ENCODE measurements at regions not wholly inside any gene's neighbourhood (a gene's known extent, or its start where the extent isn't known, plus 50 kb on each side); places are given as distances from the start of the nearest gene placed in this dataset.

DNA sequence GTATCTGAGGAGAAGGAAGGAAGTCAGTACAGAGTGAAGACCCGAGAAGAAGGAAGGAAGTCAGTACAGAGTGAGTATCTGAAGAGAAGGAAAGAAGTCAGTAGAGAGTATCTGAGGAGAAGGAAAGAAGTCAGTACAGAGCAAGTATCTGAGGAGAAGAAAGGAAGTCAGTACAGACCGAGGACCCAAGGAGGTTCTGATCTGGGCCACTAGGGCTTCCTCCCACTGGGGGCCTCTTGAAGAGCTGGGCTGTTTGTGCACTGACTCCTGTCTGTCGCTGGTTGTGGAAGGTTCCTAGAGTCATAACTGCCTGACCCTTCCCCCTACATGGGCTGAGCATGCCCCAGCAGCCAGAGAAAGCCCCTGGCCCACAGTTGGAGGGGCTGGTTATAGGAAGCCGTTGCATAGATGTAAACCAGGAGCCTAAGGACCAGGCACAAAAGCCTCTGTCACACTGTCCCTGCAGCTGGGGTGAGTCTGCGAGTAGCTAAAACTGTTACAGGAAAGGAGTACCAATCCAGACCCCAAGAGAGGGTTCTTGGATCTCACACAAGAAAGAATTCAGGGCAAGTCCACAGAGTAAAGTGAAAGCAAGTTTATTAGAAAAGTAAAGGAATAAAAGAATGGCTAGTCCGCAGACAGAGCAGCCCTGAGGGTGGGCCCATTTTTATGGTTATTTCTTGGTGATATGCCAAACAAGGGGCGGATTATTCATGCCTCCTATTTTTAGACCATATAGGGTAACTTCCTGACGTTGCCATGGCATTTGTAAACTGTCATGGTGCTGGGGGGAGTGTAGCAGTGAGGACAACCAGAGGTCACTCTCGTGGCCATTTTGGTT is 395.9 kb downstream of the PREX1 start:
- in situ Hi-C loops (cut with HindIII; ENCODE audit: low pct_ligation_motif_present, low sequenced_read_pairs): no loop called here
- TF ChIP-seq, protein P1, sequence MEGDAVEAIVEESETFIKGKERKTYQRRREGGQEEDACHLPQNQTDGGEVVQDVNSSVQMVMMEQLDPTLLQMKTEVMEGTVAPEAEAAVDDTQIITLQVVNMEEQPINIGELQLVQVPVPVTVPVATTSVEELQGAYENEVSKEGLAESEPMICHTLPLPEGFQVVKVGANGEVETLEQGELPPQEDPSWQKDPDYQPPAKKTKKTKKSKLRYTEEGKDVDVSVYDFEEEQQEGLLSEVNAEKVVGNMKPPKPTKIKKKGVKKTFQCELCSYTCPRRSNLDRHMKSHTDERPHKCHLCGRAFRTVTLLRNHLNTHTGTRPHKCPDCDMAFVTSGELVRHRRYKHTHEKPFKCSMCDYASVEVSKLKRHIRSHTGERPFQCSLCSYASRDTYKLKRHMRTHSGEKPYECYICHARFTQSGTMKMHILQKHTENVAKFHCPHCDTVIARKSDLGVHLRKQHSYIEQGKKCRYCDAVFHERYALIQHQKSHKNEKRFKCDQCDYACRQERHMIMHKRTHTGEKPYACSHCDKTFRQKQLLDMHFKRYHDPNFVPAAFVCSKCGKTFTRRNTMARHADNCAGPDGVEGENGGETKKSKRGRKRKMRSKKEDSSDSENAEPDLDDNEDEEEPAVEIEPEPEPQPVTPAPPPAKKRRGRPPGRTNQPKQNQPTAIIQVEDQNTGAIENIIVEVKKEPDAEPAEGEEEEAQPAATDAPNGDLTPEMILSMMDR (IDR thresholded peaks at IDR 0.05; ENCODE audit: low read depth, low read length, missing control alignments): no peak

GRCh38 chr20:48426630-48427029 is 401.2 kb downstream of the PREX1 start:
- Histone ChIP-seq H3K27me3 (replicated peaks) (no peaks in the 10 kb centered on the region), H3K36me3 (replicated peaks) (no peaks in the 10 kb centered on the region), H3K4me3 (ENCODE audit: low read depth, low read length) (no peak overlapping the region), H3K27ac (no peak overlapping the region)
- in situ Hi-C loops (cut with HindIII; ENCODE audit: low pct_ligation_motif_present, low sequenced_read_pairs): no loop called here
- no peak for DNase-seq
- TF ChIP-seq, protein P1 (IDR thresholded peaks at IDR 0.05; ENCODE audit: low read depth, low read length, missing control alignments): no peak

More for the DNA sequence above, 395.9 kb downstream of the PREX1 start:
- DNase-seq: no peak
- no peaks in the 10 kb centered on the region for H3K36me3 ChIP-seq (replicated peaks)
- H3K4me3 ChIP-seq (ENCODE audit: low read depth, low read length): no peak overlapping the region
- H3K27ac ChIP-seq: no peak overlapping the region
- no peaks in the 10 kb centered on the region for H3K27me3 ChIP-seq (replicated peaks)

DNA sequence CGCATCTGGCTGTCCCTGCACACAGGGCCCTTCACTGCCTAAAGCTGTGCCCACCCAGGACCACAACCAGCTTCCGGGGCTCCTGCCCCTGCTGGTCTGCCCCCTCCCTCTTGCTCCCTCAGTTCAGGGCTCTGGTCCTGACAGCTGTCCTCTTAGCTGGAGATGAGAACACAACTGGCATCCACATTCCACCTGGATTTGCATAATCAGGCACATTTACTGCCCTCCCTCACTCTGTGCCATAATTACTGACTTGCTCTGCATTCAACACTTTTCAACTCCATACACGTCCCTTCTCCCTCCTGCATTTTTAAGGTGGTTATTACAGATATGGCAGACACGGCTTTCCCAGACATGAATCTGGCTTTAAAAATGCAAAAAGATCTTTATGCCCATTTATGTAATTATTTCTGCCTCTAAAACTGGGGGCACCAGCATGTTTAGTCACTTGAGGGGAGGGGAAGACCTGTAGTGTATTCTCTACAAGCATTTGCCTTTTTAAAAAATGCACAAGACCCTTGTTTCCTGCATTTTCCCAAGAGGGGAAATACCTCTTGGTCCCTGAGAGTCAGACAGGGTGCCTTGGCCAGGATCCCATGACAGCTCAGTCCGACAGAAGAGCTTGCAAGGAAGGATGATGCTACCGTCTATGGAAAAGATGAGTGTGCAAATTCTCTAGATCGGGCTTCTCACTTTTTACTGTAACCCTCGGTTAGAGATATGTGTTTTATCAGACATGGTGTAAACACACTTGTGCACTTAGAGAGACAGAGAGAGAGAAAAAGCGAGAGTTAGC is 401.8 kb downstream of the PREX1 start:
- TF ChIP-seq, protein P1 (IDR thresholded peaks at IDR 0.05; ENCODE audit: low read depth, low read length, missing control alignments): no peak
- in situ Hi-C loops (cut with HindIII; ENCODE audit: low pct_ligation_motif_present, low sequenced_read_pairs): no loop called here
- H3K27me3 ChIP-seq (replicated peaks): no peaks in the 10 kb centered on the region
- no peak for DNase-seq
- no peak overlapping the region for H3K4me3 ChIP-seq (ENCODE audit: low read depth, low read length)
- H3K27ac ChIP-seq: no peak overlapping the region
- no peaks in the 10 kb centered on the region for H3K36me3 ChIP-seq (replicated peaks)

DNA sequence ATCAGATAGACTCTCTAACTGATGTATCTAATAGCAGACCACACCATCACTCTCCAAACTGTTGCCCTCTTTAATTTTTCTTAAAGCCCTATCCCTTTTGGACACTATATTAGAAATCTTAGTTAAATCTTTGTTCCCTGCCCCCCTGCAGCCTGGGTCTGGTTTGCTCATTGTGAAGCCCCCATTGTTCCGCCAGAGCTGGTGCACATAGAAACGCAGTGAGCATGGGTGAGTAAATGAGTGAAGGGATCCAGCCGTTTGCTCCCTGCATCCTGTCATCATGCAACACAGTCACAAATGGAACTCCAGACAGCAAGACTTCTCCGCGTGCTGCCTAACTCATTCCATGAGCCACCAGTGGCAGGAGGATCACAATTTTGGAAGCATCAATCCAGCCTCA is 402.5 kb downstream of the PREX1 start:
- no peak overlapping the region for H3K4me3 ChIP-seq (ENCODE audit: low read depth, low read length)
- DNase-seq: no peak
- TF ChIP-seq, protein P1 (IDR thresholded peaks at IDR 0.05; ENCODE audit: low read depth, low read length, missing control alignments): no peak
- in situ Hi-C loops (cut with HindIII; ENCODE audit: low pct_ligation_motif_present, low sequenced_read_pairs): no loop called here
- H3K27me3 ChIP-seq (replicated peaks): no peaks in the 10 kb centered on the region
- no peak overlapping the region for H3K27ac ChIP-seq
- H3K36me3 ChIP-seq (replicated peaks): no peaks in the 10 kb centered on the region

DNA sequence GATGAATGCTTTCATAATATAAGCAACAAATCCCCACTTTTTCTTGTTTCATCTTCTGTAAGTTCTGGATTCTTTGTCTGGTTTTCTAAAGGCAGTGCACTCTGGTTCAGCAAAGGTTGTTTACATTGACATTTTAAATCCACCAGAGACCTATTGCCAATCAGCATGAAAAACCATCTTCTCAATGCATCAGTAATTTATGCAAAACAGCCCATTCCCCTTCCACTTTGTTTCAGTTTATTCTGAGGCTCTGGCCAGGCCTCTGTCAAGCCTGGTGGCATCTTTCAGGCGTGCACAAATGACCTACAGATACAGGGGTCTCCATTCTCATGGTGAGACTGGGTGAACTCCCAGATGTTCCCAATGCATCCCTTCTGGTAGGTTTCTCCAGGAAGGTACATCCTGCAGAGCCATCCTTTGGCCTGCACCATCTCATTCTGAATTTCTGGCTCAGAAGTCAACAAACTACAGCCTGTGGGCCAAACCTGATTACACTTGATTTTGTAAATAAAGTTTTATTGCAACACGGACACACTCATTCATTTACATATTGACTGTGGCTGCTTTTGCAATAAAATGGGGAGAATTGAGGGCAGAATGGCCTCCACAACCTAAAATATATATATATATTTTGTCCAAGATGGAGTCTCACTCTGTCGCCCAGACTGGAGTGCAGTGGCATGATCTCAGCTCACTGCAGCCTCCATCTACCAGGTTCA is 405.4 kb downstream of the PREX1 start:
- H3K27ac ChIP-seq: no peak overlapping the region
- no peaks in the 10 kb centered on the region for H3K36me3 ChIP-seq (replicated peaks)
- H3K27me3 ChIP-seq (replicated peaks): peaks cover 3% of the 10 kb centered on the region
- in situ Hi-C loops (cut with HindIII; ENCODE audit: low pct_ligation_motif_present, low sequenced_read_pairs): no loop called here
- no peak for DNase-seq
- no peak overlapping the region for H3K4me3 ChIP-seq (ENCODE audit: low read depth, low read length)
- TF ChIP-seq, protein P1 (IDR thresholded peaks at IDR 0.05; ENCODE audit: low read depth, low read length, missing control alignments): no peak

Data from brain microvascular endothelial cell (primary cell).